ENCODE measurements at regions not wholly inside any gene's neighbourhood (a gene's known extent, or its start where the extent isn't known, plus 50 kb on each side); places are given as distances from the start of the nearest gene placed in this dataset.

DNA sequence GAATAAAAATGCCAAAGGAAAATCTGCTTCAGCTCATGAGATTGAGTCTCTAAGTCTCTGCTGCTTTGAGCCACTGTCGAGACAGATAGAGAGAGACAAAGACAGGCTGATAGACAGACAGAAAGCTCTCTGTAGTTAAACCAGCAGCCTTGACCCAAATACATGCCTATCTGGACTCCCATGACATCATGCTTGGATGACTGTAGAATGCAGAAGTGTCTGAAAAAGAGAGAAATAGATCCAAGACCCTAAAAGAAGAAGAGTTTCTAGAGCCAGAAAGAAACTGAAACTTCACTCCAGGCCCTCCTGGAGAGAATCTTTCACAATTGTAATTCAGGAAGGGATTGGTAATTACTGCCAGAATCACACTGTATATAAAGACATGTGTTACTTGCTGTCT lies 122.6 kb upstream of the PLXNC1 start:
- peaks cover 3% of the 10 kb centered on the region for H3K27me3 Mint-ChIP-seq
- peaks cover 20% of the 10 kb centered on the region for H3K9me3 Mint-ChIP-seq
- peaks cover 5% of the 10 kb centered on the region for H3K4me1 Mint-ChIP-seq
- no peak overlapping the region for H3K27ac Mint-ChIP-seq
- POLR2A ChIA-PET, result no interaction called here
- ATAC-seq (ENCODE audit: low read depth), result no peak
- peaks cover 3% of the 10 kb centered on the region for H3K36me3 Mint-ChIP-seq
- H3K4me3 Mint-ChIP-seq, result no peak overlapping the region
- no peak for DNase-seq

- Mint-ChIP-seq H3K9me3 (peaks cover 18% of the 10 kb centered on the region), H3K4me1 (peaks cover 9% of the 10 kb centered on the region), H3K4me3 (no peak overlapping the region), H3K27me3 (peaks cover under 1% of the 10 kb centered on the region), H3K36me3 (peaks cover 9% of the 10 kb centered on the region), H3K27ac (no peak overlapping the region)
- no peak for ATAC-seq (ENCODE audit: low read depth)
- DNase-seq, result no peak
- POLR2A ChIA-PET, result no interaction called here
Measured at GRCh38 chr12:94026596-94026995, 121.8 kb upstream of the PLXNC1 start.

- peaks cover 11% of the 10 kb centered on the region for H3K36me3 Mint-ChIP-seq
- peaks cover 10% of the 10 kb centered on the region for H3K4me1 Mint-ChIP-seq
- DNase-seq, result no peak
- no peak overlapping the region for H3K27ac Mint-ChIP-seq
- H3K4me3 Mint-ChIP-seq, result no peak overlapping the region
- H3K9me3 Mint-ChIP-seq, result peaks cover 15% of the 10 kb centered on the region
- no peaks in the 10 kb centered on the region for H3K27me3 Mint-ChIP-seq
- POLR2A ChIA-PET, result no interaction called here
- no peak for ATAC-seq (ENCODE audit: low read depth)
Measured at GRCh38 chr12:94027561-94027960, 120.8 kb upstream of the PLXNC1 start.

GRCh38 chr12:94031763-94032162 lies 116.6 kb upstream of the PLXNC1 start:
- Mint-ChIP-seq H3K9me3 (peaks cover 16% of the 10 kb centered on the region), H3K36me3 (peaks cover 19% of the 10 kb centered on the region), H3K4me3 (no peak overlapping the region), H3K4me1 (peaks cover 20% of the 10 kb centered on the region), H3K27ac (no peak overlapping the region), H3K27me3 (no peaks in the 10 kb centered on the region)
- DNase-seq, result no peak
- POLR2A ChIA-PET, result no interaction called here
- no peak for ATAC-seq (ENCODE audit: low read depth)

DNA sequence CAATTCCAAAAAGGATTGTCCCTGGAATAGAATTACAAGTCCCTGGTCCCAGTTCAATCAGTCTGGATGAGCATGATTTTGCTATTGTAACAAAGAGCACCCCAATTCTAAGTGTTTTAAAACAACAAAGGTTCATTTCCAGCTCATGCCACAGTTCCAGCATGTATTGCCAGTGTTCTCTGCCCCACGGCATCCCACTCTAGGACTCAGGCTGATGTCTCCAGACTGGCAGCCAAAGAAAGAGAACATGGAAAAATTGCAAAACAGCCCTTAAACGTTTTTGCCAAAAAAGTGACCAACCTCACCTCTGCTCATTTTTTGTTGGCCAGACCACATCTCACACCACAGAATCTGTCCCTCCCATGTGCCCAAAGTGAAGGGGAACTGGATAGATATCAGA lies 116.0 kb upstream of the PLXNC1 start:
- peaks cover 19% of the 10 kb centered on the region for H3K36me3 Mint-ChIP-seq
- no peak overlapping the region for H3K27ac Mint-ChIP-seq
- ATAC-seq (ENCODE audit: low read depth), result no peak
- no peaks in the 10 kb centered on the region for H3K27me3 Mint-ChIP-seq
- POLR2A ChIA-PET, result no interaction called here
- peaks cover 20% of the 10 kb centered on the region for H3K4me1 Mint-ChIP-seq
- no peak overlapping the region for H3K4me3 Mint-ChIP-seq
- H3K9me3 Mint-ChIP-seq, result peaks cover 12% of the 10 kb centered on the region
- DNase-seq, result no peak

GRCh38 chr12:94033101-94033500 lies 115.3 kb upstream of the PLXNC1 start:
- Mint-ChIP-seq H3K4me3 (peak overlapping the region; percentile 18), H3K27ac (peak overlapping the region; percentile 70), H3K4me1 (peaks cover 20% of the 10 kb centered on the region), H3K27me3 (no peaks in the 10 kb centered on the region), H3K9me3 (peaks cover 14% of the 10 kb centered on the region), H3K36me3 (peaks cover 19% of the 10 kb centered on the region)
- peak; percentile 82 for ATAC-seq (ENCODE audit: low read depth)
- DNase-seq, result no peak
- POLR2A ChIA-PET, result interaction anchor here (0.6 to 0.9 kb wide), 2 partner anchors 25 to 462 kb away, joined by 3 to 4 read pairs; no protein-coding TSS in a partner anchor

DNA sequence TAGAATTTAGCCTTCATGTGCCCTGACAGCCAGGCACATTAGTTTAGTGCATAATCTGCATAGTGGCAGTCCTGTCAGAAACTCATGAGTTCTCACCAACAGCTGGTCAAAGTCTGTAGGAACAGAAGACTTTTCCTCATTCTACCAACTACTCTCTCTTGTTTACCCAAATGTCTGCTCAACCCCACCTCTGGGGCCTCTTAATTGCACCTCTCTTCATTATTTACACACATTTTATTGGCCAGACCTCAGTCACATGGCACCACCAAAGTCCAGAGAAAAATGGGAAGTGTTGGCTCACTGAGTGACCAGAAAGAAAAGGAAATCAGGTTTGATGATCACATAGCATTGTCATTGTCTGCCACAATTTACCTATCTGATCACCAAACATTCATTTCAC lies 114.6 kb upstream of the PLXNC1 start:
- ATAC-seq (ENCODE audit: low read depth) (no peak), DNase-seq (no peak)
- Mint-ChIP-seq H3K4me3 (no peak overlapping the region), H3K9me3 (peaks cover 14% of the 10 kb centered on the region), H3K36me3 (peaks cover 19% of the 10 kb centered on the region), H3K4me1 (peaks cover 20% of the 10 kb centered on the region), H3K27ac (no peak overlapping the region), H3K27me3 (no peaks in the 10 kb centered on the region)
- POLR2A ChIA-PET, result interaction anchor here (0.9 kb wide), 1 partner anchor 26 kb away, joined by 4 read pairs; no protein-coding TSS in a partner anchor

DNA sequence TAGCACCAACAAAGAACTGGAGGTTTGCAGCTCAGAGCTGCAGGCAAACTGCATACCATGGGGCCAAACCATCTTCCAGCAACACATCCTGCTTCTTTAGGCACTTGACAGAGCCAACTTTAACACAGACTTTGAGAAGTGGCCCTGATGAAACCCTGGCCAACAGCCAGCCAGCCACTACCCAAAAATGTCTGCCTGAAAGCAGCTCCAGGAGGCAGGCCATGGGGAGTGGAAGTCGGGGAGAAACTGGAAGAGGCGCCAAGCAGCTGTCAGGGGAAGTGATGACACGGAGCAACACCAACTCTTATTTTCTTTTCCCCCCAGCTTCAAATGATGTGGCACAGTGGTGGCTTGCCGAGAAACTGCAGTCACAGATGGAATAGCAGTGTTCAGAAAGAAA lies 110.9 kb upstream of the PLXNC1 start:
- Mint-ChIP-seq H3K36me3 (peaks cover 11% of the 10 kb centered on the region), H3K27ac (no peak overlapping the region), H3K9me3 (peaks cover 15% of the 10 kb centered on the region), H3K27me3 (peaks cover 2% of the 10 kb centered on the region), H3K4me3 (no peak overlapping the region), H3K4me1 (peaks cover 11% of the 10 kb centered on the region)
- DNase-seq (no peak), ATAC-seq (ENCODE audit: low read depth) (no peak)
- POLR2A ChIA-PET, result no interaction called here

GRCh38 chr12:94038605-94039004 lies 109.8 kb upstream of the PLXNC1 start:
- POLR2A ChIA-PET, result interaction anchor here (0.6 kb wide), 1 partner anchor 662 kb away, joined by 3 read pairs; no protein-coding TSS in a partner anchor
- H3K4me1 Mint-ChIP-seq, result no peaks in the 10 kb centered on the region
- peaks cover 15% of the 10 kb centered on the region for H3K9me3 Mint-ChIP-seq
- ATAC-seq (ENCODE audit: low read depth), result no peak
- H3K36me3 Mint-ChIP-seq, result peaks cover 7% of the 10 kb centered on the region
- H3K27me3 Mint-ChIP-seq, result peaks cover 2% of the 10 kb centered on the region
- no peak overlapping the region for H3K27ac Mint-ChIP-seq
- H3K4me3 Mint-ChIP-seq, result no peak overlapping the region
- DNase-seq, result no peak

DNA sequence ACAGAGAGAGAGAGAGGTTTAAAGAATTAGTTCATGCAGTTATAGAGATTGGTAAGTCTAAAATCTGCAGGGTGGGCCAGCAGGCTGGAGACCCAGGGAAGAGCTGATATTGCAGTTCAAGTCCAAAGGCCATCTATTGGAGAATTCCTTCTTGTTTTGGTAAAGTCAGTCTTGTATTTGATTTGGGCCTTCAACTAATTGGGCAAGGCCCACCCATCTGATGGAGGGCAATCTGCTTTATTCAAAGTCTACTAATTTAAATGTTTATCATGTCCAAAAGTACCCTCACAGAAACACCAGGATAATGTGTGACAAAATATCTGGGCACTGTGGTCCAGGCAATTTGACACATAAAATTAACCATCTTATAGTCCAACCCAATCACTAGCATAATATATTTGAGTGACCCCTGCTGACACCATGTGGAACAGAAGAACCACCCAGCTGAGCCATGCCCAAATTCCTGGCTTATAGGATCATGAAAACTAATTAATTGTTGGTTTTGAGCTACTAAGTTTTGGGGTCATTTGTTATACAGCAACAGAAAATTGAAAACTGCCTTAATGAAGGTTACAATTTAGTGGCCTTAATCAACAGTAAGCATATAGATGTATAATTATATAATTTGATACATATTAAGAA lies 109.1 kb upstream of the PLXNC1 start:
- Mint-ChIP-seq H3K9me3 (peaks cover 11% of the 10 kb centered on the region), H3K27ac (no peak overlapping the region), H3K27me3 (peaks cover 2% of the 10 kb centered on the region), H3K4me1 (no peaks in the 10 kb centered on the region), H3K36me3 (peaks cover 2% of the 10 kb centered on the region), H3K4me3 (no peak overlapping the region)
- POLR2A ChIA-PET, result interaction anchor here (0.6 kb wide), 1 partner anchor 662 kb away, joined by 3 read pairs; no protein-coding TSS in a partner anchor
- no peak for ATAC-seq (ENCODE audit: low read depth)
- no peak for DNase-seq

DNA sequence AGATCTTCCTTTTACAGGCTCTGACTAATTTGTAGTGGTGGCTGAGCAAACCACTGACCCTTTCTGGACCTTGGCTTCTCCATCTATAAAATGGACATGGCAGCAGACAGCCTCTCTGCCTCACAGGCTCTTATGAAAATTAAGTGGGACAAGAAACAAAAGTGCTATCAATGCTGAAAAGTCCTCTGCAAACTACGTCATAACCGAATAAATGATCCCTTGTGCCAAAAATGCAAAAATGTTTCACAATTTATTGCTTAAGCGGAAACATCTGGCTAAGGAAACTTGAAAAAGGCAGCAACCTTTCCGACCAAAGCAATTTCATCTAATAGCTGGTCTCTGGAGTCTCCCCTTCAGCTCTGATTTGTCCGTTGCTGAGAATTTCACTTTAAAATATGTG lies 108.5 kb upstream of the PLXNC1 start:
- H3K4me1 Mint-ChIP-seq, result no peaks in the 10 kb centered on the region
- no peak overlapping the region for H3K4me3 Mint-ChIP-seq
- DNase-seq (no peak), ATAC-seq (ENCODE audit: low read depth) (no peak)
- H3K27ac Mint-ChIP-seq, result no peak overlapping the region
- POLR2A ChIA-PET, result no interaction called here
- H3K27me3 Mint-ChIP-seq, result peaks cover 2% of the 10 kb centered on the region
- H3K9me3 Mint-ChIP-seq, result peaks cover 7% of the 10 kb centered on the region
- H3K36me3 Mint-ChIP-seq, result peaks cover 2% of the 10 kb centered on the region

DNA sequence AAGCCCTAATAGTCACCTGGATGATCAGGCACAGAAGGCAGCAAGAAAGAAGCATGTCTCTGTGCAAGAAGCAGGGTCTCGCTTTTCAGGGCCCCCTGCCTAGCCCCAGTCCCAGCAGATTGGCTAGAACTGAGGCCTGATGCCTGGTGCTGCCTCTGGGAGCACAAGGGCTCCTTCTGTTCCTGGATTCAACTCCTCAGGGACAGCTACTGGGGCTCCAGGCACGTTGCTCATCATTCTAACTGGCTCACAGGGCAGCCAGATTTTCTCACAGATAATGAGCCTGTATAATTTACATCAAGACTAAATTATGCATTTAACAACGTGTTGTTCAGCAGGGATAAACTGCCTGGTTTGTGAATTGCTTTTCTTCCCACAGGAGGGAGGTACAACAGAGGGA lies 106.5 kb upstream of the PLXNC1 start:
- Mint-ChIP-seq H3K27ac (no peak overlapping the region), H3K9me3 (peaks cover 5% of the 10 kb centered on the region), H3K4me3 (no peak overlapping the region), H3K27me3 (peaks cover 2% of the 10 kb centered on the region), H3K4me1 (no peaks in the 10 kb centered on the region), H3K36me3 (peaks cover 2% of the 10 kb centered on the region)
- POLR2A ChIA-PET, result no interaction called here
- ATAC-seq (ENCODE audit: low read depth), result no peak
- no peak for DNase-seq

DNA sequence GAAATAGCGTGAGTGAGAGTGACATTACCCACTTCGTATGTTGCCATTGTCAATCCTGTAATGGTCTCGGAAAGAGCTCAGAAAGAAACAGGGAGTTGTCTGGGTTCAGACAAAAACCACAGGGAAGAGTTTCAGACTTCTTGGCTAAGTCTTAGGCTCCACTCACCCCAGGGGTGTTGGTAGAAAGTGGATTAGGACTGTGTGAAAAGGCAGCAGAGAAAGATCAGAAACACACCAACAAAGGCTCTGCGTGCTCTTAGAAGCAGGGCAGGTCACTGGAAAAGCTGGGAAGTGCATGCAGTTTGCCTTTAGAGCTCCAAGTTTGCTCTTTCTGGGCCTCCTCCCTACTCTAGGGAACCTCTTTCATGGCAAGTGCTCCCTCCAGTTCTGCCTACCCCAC lies 106.1 kb upstream of the PLXNC1 start:
- Mint-ChIP-seq H3K4me1 (no peaks in the 10 kb centered on the region), H3K4me3 (no peak overlapping the region), H3K27ac (no peak overlapping the region), H3K9me3 (peaks cover 5% of the 10 kb centered on the region), H3K27me3 (peaks cover 3% of the 10 kb centered on the region), H3K36me3 (peaks cover 2% of the 10 kb centered on the region)
- POLR2A ChIA-PET, result no interaction called here
- ATAC-seq (ENCODE audit: low read depth), result no peak
- no peak for DNase-seq

GRCh38 chr12:94046626-94047410 lies 101.6 kb upstream of the PLXNC1 start:
- peaks cover 6% of the 10 kb centered on the region for H3K27me3 Mint-ChIP-seq
- H3K27ac Mint-ChIP-seq, result no peak overlapping the region
- POLR2A ChIA-PET, result no interaction called here
- peaks cover 2% of the 10 kb centered on the region for H3K36me3 Mint-ChIP-seq
- H3K9me3 Mint-ChIP-seq, result peaks cover 7% of the 10 kb centered on the region
- H3K4me3 Mint-ChIP-seq, result no peak overlapping the region
- ATAC-seq (ENCODE audit: low read depth), result no peak
- peaks cover 1% of the 10 kb centered on the region for H3K4me1 Mint-ChIP-seq
- DNase-seq, result no peak
